ENCODE measurements at regions not wholly inside any gene's neighbourhood (a gene's known extent, or its start where the extent isn't known, plus 50 kb on each side); places are given as distances from the start of the nearest gene placed in this dataset.

DNA sequence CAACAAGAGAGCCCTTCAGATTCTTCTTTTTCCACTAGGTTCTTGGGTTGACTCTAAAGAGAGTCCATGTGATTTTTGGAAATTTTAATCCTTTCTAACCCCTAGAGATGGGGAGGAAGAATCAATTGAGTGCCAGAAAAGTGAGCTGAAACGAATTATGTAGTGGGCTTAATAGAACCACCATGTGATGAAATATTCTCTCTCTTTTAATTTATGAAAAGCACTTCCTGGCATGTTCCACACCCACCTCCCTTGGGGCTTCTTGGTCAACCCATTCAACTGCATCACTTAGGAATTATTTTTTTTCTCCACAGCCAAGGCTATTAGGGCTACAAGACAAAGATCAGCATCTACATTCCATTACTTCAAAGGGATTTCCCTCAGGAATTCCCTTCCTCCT lies 79.6 kb downstream of the ZC3H11B start:
- no peak overlapping the region for H3K27ac ChIP-seq
- no peaks in the 10 kb centered on the region for H3K9me3 ChIP-seq
- H3K36me3 ChIP-seq, result no peaks in the 10 kb centered on the region
- H3K27me3 ChIP-seq, result no peaks in the 10 kb centered on the region
- intact Hi-C loops (cut with DNase I), result no loop called here
- no peak for DNase-seq (ENCODE audit: low spot score in 2 of 2)
- no peaks in the 10 kb centered on the region for H3K4me1 ChIP-seq
- TF ChIP-seq, protein P1, sequence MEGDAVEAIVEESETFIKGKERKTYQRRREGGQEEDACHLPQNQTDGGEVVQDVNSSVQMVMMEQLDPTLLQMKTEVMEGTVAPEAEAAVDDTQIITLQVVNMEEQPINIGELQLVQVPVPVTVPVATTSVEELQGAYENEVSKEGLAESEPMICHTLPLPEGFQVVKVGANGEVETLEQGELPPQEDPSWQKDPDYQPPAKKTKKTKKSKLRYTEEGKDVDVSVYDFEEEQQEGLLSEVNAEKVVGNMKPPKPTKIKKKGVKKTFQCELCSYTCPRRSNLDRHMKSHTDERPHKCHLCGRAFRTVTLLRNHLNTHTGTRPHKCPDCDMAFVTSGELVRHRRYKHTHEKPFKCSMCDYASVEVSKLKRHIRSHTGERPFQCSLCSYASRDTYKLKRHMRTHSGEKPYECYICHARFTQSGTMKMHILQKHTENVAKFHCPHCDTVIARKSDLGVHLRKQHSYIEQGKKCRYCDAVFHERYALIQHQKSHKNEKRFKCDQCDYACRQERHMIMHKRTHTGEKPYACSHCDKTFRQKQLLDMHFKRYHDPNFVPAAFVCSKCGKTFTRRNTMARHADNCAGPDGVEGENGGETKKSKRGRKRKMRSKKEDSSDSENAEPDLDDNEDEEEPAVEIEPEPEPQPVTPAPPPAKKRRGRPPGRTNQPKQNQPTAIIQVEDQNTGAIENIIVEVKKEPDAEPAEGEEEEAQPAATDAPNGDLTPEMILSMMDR (IDR thresholded peaks at IDR 0.05), result no peak
- H3K4me3 ChIP-seq, result no peak overlapping the region

DNA sequence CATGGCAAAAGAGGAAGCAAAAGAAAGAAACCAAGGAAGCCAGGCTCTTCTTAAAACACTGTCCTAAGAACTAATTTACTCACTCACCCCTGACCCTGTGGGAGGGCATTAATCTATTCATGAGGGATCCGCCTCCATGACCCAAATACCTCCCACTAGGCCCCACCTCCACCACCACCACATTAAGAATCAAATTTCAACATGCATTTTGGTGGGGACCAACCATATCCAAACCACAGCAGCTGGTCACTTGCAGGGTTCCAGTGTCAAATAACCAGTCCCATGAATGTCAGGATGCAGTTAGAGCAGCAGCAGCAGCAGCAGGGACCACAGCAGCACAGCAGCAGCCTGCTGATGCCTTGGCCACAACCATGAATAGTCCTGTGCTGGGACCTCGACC lies 83.8 kb downstream of the ZC3H11B start:
- H3K27ac ChIP-seq, result no peak overlapping the region
- H3K27me3 ChIP-seq, result no peaks in the 10 kb centered on the region
- intact Hi-C loops (cut with DNase I), result no loop called here
- H3K9me3 ChIP-seq, result no peaks in the 10 kb centered on the region
- TF ChIP-seq, protein P1 (IDR thresholded peaks at IDR 0.05), result no peak
- no peak for DNase-seq (ENCODE audit: low spot score in 2 of 2)
- no peak overlapping the region for H3K4me3 ChIP-seq
- H3K36me3 ChIP-seq, result no peaks in the 10 kb centered on the region
- H3K4me1 ChIP-seq, result no peaks in the 10 kb centered on the region

DNA sequence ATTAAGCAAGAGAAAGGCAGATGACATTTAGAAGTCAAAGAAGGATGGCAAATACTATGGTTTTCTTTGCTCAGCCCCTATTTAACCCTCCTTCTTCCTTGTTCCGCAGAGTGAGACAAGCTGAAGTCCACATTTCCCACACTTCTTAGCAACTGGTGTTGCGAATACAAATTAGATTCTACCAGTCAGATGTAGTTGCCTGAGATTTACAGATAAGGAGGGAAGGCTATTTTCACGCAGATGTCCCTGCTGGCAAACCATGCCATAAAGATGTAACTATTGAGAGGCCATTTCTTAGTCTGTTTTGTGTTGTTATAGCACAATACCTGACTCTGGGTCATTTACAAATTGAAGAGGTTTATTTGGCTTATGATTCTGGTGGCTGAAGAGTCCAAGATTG lies 84.3 kb downstream of the ZC3H11B start:
- H3K27me3 ChIP-seq, result no peaks in the 10 kb centered on the region
- H3K27ac ChIP-seq, result no peak overlapping the region
- H3K9me3 ChIP-seq, result no peaks in the 10 kb centered on the region
- H3K4me3 ChIP-seq, result no peak overlapping the region
- DNase-seq (ENCODE audit: low spot score in 2 of 2), result no peak
- H3K4me1 ChIP-seq, result no peaks in the 10 kb centered on the region
- no peaks in the 10 kb centered on the region for H3K36me3 ChIP-seq
- intact Hi-C loops (cut with DNase I), result no loop called here
- TF ChIP-seq, protein P1 (IDR thresholded peaks at IDR 0.05), result no peak

DNA sequence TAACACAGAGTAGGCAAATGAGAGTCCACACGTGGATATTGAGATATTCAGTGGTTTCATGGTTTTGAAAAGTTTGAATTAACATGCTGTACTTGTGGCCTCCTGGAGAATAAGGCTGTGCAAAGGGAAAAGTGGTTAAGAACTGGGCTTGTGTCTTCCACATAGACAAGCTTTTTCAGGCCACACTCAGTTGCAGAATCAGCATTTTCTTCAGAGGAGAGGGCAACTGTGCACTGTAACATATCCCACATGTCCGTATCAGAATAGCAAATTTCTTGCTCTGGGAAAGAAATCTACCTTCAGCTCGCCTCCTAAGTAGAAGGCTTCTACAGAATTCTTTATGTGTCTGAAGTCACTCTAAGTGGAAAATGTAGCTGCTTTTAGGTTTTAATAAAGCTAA lies 84.9 kb downstream of the ZC3H11B start:
- no peaks in the 10 kb centered on the region for H3K9me3 ChIP-seq
- TF ChIP-seq, protein P1 (IDR thresholded peaks at IDR 0.05), result no peak
- H3K4me1 ChIP-seq, result no peaks in the 10 kb centered on the region
- intact Hi-C loops (cut with DNase I), result no loop called here
- H3K36me3 ChIP-seq, result no peaks in the 10 kb centered on the region
- DNase-seq (ENCODE audit: low spot score in 2 of 2), result no peak
- no peak overlapping the region for H3K27ac ChIP-seq
- no peaks in the 10 kb centered on the region for H3K27me3 ChIP-seq
- no peak overlapping the region for H3K4me3 ChIP-seq

DNA sequence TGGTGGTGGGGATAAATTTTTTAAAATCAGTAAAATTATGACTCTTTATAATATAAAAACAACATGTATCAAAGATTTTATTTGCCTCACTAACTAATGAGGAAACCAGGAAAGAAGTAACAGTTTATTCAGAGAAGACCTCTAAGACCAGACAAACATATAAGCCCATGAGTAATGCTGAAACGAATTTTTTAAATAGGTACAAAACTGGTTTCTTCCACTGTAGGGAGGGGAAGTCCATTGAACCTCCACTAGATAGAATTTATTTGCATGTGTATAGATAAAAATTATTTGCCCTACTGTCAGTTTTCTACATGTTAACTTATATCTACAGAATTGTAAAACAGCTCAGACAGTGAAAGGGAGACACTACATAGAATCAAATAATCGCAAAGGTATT lies 86.8 kb downstream of the ZC3H11B start:
- TF ChIP-seq, protein P1 (IDR thresholded peaks at IDR 0.05), result no peak
- no peak overlapping the region for H3K4me3 ChIP-seq

DNA sequence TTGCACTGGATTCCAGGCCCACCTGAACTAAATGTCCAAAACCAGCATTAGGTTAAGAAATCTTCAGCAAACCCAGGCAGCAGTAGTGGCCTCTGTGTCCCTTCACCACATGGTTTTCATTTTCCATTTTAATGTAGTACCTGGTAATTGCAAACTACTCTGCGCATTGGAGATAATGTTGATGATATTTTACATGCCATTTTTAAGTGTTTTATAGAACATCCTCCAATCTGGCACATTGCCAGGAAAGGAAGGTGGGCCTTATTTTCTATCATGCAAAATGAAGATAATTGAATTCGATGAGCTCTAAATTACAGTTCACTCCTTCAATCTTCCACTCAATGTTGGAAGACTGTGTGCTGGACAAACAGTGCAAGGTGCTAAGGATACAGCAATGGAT lies 89.5 kb downstream of the ZC3H11B start:
- H3K4me3 ChIP-seq, result no peak overlapping the region
- DNase-seq (ENCODE audit: low spot score in 2 of 2), result no peak
- H3K4me1 ChIP-seq, result no peaks in the 10 kb centered on the region
- TF ChIP-seq, protein P1 (IDR thresholded peaks at IDR 0.05), result no peak
- no peaks in the 10 kb centered on the region for H3K27me3 ChIP-seq
- H3K9me3 ChIP-seq, result no peaks in the 10 kb centered on the region
- no peaks in the 10 kb centered on the region for H3K36me3 ChIP-seq
- intact Hi-C loops (cut with DNase I), result no loop called here
- no peak overlapping the region for H3K27ac ChIP-seq

More for the DNA sequence above, 86.8 kb downstream of the ZC3H11B start:
- DNase-seq (ENCODE audit: low spot score in 2 of 2), result no peak
- Histone ChIP-seq H3K27me3 (no peaks in the 10 kb centered on the region), H3K9me3 (no peaks in the 10 kb centered on the region), H3K36me3 (no peaks in the 10 kb centered on the region), H3K27ac (no peak overlapping the region), H3K4me1 (no peaks in the 10 kb centered on the region)
- intact Hi-C loops (cut with DNase I), result no loop called here

Data from ascending aorta (tissue), 2 donors.